DMS153 treated with DMSO at 0.1 percent for 48 hours (cell line): ENCODE measurements at regions not wholly inside any gene's neighbourhood (a gene's known extent, or its start where the extent isn't known, plus 50 kb on each side); places are given as distances from the start of the nearest gene placed in this dataset.

ENCODE experiments used
- DNase-seq: peaks from one replicate; lab custom pipeline; 2025; ENCODE audit not compliant: unreplicated experiment; lab: John Stamatoyannopoulos, UW

DNA sequence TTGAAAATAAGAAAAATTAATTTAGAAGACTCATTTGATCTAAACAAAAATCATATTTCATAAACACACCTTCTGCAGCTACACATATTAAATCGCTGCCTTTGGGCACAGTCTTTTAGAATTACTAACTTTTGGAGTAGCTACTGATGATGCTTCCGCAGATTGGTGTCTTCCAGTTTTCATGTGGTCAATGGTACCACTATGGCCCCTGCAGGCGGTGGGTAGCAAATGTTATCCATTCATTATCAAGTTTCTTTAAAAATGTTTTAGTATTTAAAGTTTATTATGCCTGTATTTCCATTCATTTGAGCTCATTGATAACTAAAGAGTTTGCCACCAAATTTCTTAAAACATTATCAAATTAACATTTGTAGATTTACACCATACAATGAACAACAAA lies 122.9 kb upstream of the GRAMD2B start:
- DNase-seq: no peak

DNA sequence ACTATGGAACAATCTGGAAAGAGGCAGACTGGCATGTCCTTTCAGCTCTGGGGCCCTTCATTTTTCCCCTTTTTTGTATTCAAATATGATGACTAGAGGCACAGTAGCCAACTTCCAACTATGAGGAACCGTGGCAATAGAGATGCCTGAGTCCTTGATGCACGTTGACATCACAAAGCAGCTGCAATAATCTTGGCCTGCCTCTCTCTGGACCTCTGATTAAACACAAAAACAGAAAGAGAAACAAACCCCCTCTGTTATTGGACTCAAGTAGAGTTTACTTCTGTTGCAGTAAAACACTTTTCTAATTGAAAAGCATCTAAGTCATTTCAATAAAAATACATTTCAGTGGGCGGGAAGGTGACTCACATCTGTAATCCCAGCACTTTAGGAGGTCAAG lies 122.2 kb upstream of the GRAMD2B start:
- no peak for DNase-seq

DNA sequence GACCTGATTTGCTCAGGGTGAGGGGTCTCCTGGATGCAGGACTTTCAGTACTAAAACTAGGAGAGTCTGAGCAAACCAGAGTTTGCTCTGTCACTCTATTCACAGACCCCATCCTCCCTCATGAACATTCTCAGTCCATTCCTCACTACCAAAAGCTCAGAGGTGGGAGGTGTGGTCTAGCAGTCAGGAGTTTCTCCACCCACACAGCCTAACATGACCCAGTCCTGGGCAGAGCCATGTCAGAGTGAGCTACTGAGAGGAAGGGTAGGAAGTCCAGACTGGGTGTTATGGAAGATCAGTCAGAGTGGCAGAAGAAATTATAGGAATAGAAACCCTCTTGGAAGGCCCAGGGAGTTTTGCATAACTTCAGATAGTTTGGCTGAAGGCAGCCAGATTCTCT lies 113.3 kb upstream of the GRAMD2B start:
- DNase-seq: no peak

- no peak for DNase-seq
These were observed 111.4 kb upstream of the GRAMD2B start for GRCh38 chr5:126311766-126312165.

DNA sequence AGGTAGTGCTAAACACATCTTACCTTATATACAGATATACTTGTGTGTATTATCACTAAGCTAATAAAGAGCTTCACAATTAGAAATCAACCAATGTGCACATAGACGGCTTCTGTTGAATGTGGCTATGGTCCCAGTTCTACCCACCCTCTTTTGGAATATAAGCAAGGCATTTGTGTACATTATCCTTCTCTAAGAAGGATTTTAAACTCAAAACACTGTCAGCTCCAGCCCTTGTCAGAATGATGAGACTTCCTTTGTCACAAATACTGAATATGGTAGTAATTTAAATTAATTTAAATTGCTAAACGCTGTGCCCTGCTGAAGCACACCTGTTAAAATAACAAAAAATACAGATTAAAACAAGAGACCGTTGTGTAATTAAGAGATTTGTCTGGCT lies 107.9 kb upstream of the GRAMD2B start:
- no peak for DNase-seq

DNA sequence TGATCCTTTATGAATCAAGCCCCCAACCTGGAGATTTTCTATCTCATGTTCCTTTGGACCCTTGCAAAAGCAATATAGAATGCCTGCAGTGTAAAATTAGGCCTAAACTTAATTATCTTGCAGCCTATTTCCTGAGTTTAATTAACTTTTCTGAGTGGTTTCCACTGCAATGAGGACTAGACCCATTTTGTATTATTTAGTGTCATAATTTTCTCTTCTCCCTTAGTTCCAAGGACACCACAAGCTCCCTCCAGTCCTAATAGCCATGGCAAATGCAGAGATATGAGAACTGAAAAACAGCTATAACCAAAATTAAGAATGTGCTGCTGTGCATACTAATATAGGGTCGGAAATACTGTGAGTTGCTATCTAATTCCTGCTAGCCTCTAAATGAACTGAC lies 90.9 kb upstream of the GRAMD2B start:
- DNase-seq: no peak

GRCh38 chr5:126334760-126335159 lies 88.4 kb upstream of the GRAMD2B start:
- no peak for DNase-seq

DNA sequence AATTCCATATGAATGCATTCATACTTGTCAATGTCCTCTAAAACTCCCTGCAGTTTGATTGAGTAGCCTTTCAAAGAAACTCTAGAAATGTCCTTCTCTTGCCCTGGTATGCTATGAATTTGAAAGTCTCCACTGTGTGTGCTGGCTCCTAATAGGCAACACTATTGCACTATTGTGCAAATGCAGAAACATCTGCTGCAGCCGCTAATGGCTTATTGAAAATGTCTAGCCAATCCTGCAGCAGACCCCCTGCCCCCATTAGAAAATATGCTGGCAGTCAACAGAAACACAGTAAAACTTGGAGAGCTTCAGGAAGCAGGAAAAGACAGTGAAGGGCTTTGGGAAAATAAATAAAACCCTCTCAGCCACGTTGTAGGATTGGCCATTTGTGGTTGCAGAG lies 87.3 kb upstream of the GRAMD2B start:
- no peak for DNase-seq

GRCh38 chr5:126338635-126339034 lies 84.6 kb upstream of the GRAMD2B start:
- no peak for DNase-seq

DNA sequence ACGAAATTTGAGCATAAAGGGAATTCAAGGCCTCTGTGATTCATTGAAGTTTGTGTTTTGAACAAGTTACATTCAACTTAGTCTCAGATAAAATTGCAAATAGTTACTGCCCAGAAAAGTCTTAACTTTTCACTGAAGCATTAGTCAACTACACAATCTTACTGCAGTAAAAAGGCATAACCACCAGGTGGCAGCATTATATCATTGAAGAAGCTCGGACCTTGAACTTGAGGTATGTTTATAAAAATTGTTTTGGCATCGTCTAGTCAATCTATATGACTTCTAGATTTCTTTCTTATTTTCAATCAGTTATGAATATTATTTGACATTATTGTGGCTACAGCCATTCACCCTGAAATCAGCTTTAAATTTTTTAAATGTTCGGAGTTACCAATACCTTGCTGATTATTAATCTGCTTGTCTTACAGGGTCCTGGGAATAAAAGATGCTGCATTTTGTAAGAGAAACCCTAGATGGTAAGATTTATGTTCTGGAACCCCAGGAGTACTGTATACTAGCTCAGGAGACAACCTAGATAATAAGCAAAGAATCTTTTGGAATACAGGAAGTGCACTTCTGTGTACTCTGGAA lies 83.9 kb upstream of the GRAMD2B start:
- peak; percentile 22 for DNase-seq

GRCh38 chr5:126341906-126342630 lies 81.1 kb upstream of the GRAMD2B start:
- no peak for DNase-seq

DNA sequence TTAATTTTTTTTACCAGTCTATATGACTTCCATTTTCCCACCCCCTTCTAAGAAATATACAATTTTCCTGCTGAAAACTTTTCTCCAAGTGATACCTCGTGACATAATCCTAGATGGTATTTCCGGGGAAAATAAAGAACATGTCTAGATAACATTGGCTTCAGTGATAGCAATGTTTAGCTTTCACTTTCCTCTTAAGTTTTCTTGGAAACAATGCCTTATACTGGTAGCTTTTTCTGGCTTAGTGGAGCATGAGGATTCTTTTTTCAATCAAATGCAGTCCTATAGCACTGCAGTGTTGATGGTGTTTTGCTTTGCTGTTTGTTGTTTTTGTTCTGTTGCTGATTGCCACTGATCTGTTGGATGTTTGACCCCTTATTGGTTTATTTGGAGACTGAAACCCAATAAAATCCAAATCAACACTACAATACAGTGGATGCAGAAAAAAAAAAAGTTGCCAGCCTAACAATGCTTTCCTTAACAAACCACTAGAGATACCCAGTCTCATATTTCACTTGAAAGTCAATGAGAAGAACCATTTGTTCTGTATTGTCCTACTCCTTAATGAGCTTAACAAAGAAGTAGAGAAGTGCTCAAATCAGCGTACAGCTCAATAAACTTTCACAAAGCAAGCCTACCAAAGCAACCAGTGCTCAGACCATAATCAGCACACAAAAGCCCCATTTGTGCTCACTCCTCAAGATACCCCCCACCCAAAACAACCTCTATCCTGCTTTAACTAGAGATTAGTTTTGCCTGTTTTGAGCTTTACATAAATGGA lies 74.2 kb upstream of the GRAMD2B start:
- DNase-seq: no peak

GRCh38 chr5:126351153-126351552 lies 72.1 kb upstream of the GRAMD2B start:
- no peak for DNase-seq

DNA sequence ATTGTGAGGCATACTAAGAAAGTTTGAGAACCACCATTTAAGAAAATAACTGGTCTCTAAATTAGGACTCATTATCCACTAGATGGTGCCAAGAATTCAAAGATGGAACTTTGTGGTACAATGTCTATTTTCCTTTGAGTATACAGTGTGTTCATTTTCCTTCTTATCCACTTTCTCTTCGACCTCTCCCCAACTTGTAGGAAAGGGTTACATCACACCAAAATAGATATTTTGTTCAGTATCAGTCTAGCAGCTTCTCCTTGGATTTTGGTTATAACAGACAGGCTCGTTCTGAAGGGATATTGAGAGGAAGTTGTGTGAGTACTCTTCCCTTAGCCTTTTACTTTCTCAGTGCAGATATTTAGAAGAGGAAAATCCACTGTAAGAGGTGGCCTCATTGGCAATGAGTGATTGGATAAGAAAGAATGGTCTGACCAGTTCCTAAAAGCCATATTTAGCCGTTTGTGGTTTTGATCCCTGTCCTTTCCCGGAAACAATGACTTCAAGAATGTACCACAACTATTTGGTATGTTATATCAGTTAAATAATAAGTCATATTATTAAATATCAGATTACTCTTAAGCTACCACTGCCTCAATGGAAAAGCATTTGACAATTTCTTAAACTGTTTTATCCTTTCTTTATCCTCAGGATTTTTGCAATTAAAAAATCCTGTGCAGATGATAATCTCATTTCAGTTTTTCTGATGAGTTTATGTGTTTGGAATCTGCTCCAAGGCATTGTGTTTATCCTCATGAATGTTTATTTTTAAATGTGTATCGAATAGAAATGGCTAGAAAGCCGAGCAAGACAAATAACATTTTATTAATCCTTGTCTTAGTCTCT lies 69.0 kb upstream of the GRAMD2B start:
- no peak for DNase-seq

- no peak for DNase-seq
These were observed 68.1 kb upstream of the GRAMD2B start for GRCh38 chr5:126354858-126355731.

GRCh38 chr5:126355940-126356339 lies 67.3 kb upstream of the GRAMD2B start:
- DNase-seq: no peak

DNA sequence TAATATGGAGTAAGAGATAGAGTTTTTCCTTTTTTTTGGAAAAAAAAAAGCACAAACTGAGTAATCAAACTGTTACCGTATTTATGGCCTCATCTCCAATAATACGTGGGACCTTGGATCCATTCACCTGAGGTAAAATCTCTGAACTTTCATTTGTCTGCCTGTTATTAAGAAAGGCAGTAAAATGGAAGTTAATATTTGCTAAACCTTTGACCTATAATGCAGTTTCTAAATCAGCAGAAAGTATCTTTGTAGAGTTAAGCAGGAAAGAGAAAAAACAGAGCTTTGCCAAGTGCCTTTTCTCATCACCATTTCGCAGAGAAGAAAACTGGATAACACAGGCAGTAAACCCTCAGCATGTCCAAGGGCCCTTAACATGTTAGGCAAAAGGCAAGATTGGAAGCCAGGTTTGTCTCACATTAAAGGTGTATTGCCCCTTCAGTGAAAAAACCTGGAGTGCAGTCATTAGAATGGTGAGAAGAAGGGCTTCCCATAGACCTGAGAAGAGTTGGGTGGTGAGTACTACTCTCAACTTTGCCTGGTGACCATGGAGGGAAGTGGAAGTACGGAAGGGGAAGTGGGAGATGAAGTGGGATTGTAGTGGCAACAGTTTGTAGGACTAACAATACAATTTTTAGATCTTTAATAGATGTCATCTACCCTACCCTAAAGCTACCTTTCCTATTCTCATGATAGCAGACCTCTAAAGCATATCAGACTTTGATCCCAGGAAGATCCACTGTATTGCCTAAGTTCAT lies 65.4 kb upstream of the GRAMD2B start:
- no peak for DNase-seq

GRCh38 chr5:126358525-126358924 lies 64.7 kb upstream of the GRAMD2B start:
- DNase-seq: no peak

DNA sequence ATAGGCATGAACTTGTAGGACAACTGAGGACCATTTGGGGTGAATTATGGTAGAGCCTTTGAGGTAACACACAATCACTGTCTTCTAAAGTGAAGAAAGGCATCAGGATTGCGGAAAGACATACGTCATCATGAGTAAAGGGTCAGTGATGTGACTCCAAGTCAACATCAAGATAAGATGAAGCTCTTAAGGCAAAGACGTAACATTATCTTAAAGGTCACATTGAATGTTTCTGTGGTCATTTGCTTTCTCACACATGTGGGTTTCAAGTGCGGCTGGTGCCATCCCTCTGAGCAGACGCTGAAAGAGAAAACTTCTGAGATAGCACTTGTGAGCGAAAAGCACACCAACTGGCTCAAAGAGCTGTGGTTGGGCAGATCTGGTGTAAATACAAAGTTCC lies 63.3 kb upstream of the GRAMD2B start:
- no peak for DNase-seq

DNA sequence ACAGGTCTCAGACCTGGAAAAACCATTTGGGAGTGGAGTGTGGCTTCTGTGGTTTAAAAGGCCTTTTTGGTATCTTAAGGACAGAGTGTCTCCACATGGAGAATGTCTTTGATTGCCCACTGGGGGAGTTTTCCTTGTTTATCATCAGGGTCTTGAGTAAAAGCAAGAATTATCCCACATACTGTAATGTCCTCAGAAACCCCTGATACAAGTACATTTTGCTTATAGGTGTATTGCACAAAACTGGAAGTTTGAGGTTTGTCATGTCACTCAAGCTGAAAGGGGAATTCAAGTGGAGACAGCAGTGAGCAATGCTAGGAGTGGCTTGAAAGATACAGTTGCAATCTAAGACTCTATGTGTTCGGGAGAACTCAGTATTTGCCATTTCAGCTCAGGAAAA lies 62.7 kb upstream of the GRAMD2B start:
- no peak for DNase-seq
